DOHH2 (cell line): ENCODE measurements at regions not wholly inside any gene's neighbourhood (a gene's known extent, or its start where the extent isn't known, plus 50 kb on each side); places are given as distances from the start of the nearest gene placed in this dataset.

Experiments used
- H3F3A ChIP-seq: fragments of 200-600 bp; sonication (generic), shearing (Covaris generic); 2 replicates; pipeline ENCODE4 v1.6.0; 2016; ENCODE audit warnings: antibody characterized with exemption, mild to moderate bottlenecking; ENCODE audit not compliant: control insufficient read depth, insufficient read depth
- H3K27ac ChIP-seq: fragments of 200-600 bp; sonication (generic); 2 replicates; pipeline ENCODE4 v1.5.1; 2014; ENCODE audit warnings: low read depth, mild to moderate bottlenecking, low read length, moderate library complexity
- H3K27me3 ChIP-seq: fragments of 200-600 bp; sonication (generic); 2 replicates; pipeline ENCODE4 v1.6.1; 2014; ENCODE audit warnings: mild to moderate bottlenecking, low read length, mixed read lengths; ENCODE audit not compliant: control insufficient read depth
- H3K36me3 ChIP-seq: fragments of 200-600 bp; sonication (generic); 2 replicates; pipeline ENCODE4 v1.6.1; 2014; ENCODE audit warnings: mild to moderate bottlenecking, low read length, moderate library complexity, mixed read lengths; ENCODE audit not compliant: control insufficient read depth
- H3K4me1 ChIP-seq: fragments of 200-600 bp; sonication (generic); 2 replicates; pipeline ENCODE4 v1.6.1; 2014; ENCODE audit warnings: mild to moderate bottlenecking, low read length, mixed read lengths; ENCODE audit not compliant: control insufficient read depth
- H3K4me2 ChIP-seq: fragments of 200-600 bp; sonication (generic); 2 replicates; pipeline ENCODE4 v1.6.0; 2014; ENCODE audit warnings: mild to moderate bottlenecking, low read length, moderate library complexity
- H3K4me3 ChIP-seq: fragments of 200-600 bp; sonication (generic); 2 replicates; pipeline ENCODE4 v1.5.1; 2014; ENCODE audit warnings: mild to moderate bottlenecking, low read length, mixed read lengths
- H3K79me2 ChIP-seq: fragments of 200-600 bp; sonication (generic); 2 replicates; pipeline ENCODE4 v1.6.1; 2014; ENCODE audit warnings: mild to moderate bottlenecking, low read length, mixed read lengths; ENCODE audit not compliant: control insufficient read depth
- H3K9me2 ChIP-seq: fragments of 200-600 bp; sonication (generic); replicated peaks from 2 replicates; pipeline ENCODE4 v1.6.1; 2014; ENCODE audit warnings: mild to moderate bottlenecking, low read length, mixed read lengths; ENCODE audit not compliant: control insufficient read depth
- H3K9me3 ChIP-seq: fragments of 200-600 bp; sonication (generic); 2 replicates; pipeline ENCODE4 v1.6.1; 2014; ENCODE audit warnings: antibody characterized with exemption, low read length, mixed read lengths; ENCODE audit not compliant: control insufficient read depth, insufficient read depth
- H4K20me1 ChIP-seq: fragments of 200-600 bp; sonication (generic); 2 replicates; pipeline ENCODE4 v1.6.0; 2014; ENCODE audit warnings: low read depth, mild to moderate bottlenecking, antibody characterized with exemption, low read length, moderate library complexity; ENCODE audit not compliant: control insufficient read depth, insufficient read depth
- CTCF ChIP-seq: fragments of 200-600 bp; sonication (generic); IDR thresholded peaks from one replicate; pipeline ENCODE4 v1.5.1; 2014; ENCODE audit warnings: antibody characterized with exemption, mild to moderate bottlenecking, low read depth, low read length; ENCODE audit not compliant: poor library complexity, severe bottlenecking
- EZH2phosphoT487 ChIP-seq: fragments of 200-600 bp; sonication (generic); IDR thresholded peaks from 2 replicates; pipeline ENCODE4 v1.6.1; 2017; ENCODE audit warnings: borderline replicate concordance, mild to moderate bottlenecking, antibody characterized with exemption, low read length, moderate library complexity, mixed read lengths

GRCh38 chr17:33551911-33552310, 258.8 kb upstream of the ASIC2 start:
- Histone ChIP-seq H3K79me2 (no peaks in the 10 kb centered on the region), H3K27ac (no peak overlapping the region), H3K9me2 (no peaks in the 10 kb centered on the region; the same call in 1 of the 2 replicates), H3K36me3 (no peaks in the 10 kb centered on the region), H3K27me3 (no peaks in the 10 kb centered on the region), H3K4me1 (no peaks in the 10 kb centered on the region), H3K4me2 (no peak overlapping the region), H3K9me3 (no peaks in the 10 kb centered on the region), H4K20me1 (no peaks in the 10 kb centered on the region; the same call in 1 of the 2 replicates), H3F3A (no peaks in the 10 kb centered on the region), H3K4me3 (no peak overlapping the region)
- TF ChIP-seq CTCF (no peak), EZH2phosphoT487 (no peak)

DNA sequence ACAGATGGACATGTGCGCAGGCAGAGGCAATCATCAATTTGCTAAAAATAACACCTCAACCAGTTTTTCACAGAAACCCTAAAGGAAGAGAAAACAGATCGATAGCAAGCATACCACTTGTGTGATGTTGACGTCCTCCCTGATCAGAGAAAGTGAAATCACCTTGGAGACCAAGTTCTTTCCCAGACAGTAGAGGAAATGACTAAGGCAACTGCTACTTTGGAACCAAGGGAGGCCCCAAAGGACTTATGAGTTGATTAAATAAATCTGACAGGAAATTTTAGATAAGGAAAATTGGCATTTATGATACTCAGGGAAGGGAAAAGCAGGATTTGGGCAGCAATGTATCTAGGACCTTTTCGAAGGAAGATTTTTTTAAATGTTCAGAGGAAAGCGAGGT, 267.1 kb upstream of the ASIC2 start:
- Histone ChIP-seq H3K4me1 (no peaks in the 10 kb centered on the region), H3K9me2 (no peaks in the 10 kb centered on the region), H3K36me3 (no peaks in the 10 kb centered on the region), H3K27ac (no peak overlapping the region), H3K9me3 (no peaks in the 10 kb centered on the region), H3K4me2 (no peak overlapping the region), H3F3A (no peaks in the 10 kb centered on the region), H3K4me3 (no peak overlapping the region), H4K20me1 (no peaks in the 10 kb centered on the region), H3K27me3 (no peaks in the 10 kb centered on the region), H3K79me2 (no peaks in the 10 kb centered on the region)
- TF ChIP-seq CTCF (no peak), EZH2phosphoT487 (no peak)

DNA sequence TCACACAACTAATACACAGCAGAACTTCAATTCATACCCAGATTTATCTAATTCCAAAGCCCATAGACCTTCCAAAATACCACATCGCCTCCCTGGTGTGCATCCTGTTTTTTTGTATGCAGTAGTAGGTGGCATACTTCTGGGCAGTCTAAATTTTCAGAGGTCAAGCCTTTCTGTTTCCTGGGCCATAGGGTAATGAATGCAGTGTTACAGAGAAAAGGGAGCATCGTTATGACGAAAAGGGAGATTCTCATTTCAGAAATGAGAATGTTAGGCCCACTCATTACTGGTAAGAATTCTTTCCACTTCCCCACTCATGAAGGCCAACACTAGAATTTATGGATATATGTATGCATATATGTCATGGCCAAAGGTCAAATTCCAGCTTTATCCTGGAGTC, 267.8 kb upstream of the ASIC2 start:
- H3K27me3 ChIP-seq, result no peaks in the 10 kb centered on the region
- H3K9me3 ChIP-seq, result no peaks in the 10 kb centered on the region
- no peaks in the 10 kb centered on the region for H3K79me2 ChIP-seq
- H3K36me3 ChIP-seq, result no peaks in the 10 kb centered on the region
- no peaks in the 10 kb centered on the region for H3K4me1 ChIP-seq
- H3K4me3 ChIP-seq, result no peak overlapping the region
- no peaks in the 10 kb centered on the region for H3K9me2 ChIP-seq
- no peaks in the 10 kb centered on the region for H3F3A ChIP-seq
- H4K20me1 ChIP-seq, result no peaks in the 10 kb centered on the region
- no peak overlapping the region for H3K27ac ChIP-seq
- H3K4me2 ChIP-seq, result no peak overlapping the region
- no peak for TF ChIP-seq EZH2phosphoT487
- no peak for TF ChIP-seq CTCF
